ENCODE measurements at regions not wholly inside any gene's neighbourhood (a gene's known extent, or its start where the extent isn't known, plus 50 kb on each side); places are given as distances from the start of the nearest gene placed in this dataset.

DNA sequence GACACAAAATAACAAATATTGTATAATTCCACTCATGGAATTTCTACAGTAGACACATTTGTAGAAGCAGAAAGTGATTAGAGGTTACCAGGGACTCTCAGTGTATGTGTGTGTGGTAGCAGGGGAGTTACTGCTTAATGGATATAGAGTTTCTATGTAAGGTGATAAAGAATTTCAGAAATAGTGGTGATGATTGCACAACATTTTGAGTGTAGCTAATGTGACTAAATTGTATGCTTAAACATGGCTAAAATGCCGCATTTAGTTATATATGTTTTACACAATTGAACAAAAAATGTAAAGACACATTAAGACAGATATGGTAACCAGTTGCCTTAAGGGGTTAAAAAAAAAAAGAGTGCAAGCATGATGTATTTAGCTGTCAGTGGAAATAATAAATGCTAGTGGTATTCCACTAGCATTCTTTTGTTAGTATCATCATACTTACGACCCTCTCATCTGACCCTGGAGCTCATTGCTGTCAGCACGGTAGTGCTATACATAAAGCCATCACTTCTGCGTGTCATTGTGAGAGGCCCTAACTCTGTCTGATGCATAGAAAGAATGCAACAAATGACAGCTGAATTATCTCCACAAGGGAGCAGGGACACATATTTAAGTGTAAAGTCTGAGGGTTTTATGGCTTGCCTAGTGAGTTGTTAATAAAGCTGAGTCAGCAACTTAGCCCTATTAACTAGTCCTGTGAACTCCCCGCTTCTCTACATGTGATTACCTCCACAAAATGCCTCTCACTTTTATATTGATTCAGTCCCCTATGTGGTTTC, 134.1 kb upstream of the RXFP2 start:
- TF ChIP-seq, protein P1, sequence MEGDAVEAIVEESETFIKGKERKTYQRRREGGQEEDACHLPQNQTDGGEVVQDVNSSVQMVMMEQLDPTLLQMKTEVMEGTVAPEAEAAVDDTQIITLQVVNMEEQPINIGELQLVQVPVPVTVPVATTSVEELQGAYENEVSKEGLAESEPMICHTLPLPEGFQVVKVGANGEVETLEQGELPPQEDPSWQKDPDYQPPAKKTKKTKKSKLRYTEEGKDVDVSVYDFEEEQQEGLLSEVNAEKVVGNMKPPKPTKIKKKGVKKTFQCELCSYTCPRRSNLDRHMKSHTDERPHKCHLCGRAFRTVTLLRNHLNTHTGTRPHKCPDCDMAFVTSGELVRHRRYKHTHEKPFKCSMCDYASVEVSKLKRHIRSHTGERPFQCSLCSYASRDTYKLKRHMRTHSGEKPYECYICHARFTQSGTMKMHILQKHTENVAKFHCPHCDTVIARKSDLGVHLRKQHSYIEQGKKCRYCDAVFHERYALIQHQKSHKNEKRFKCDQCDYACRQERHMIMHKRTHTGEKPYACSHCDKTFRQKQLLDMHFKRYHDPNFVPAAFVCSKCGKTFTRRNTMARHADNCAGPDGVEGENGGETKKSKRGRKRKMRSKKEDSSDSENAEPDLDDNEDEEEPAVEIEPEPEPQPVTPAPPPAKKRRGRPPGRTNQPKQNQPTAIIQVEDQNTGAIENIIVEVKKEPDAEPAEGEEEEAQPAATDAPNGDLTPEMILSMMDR (IDR thresholded peaks at IDR 0.05): no peak
- TF ChIP-seq EZH2phosphoT487 (IDR thresholded peaks at IDR 0.05): no peak
- TF ChIP-seq EZH2 (IDR thresholded peaks at IDR 0.05): no peak

All from neural progenitor cell (in vitro differentiated cells).